ENCODE measurements at regions not wholly inside any gene's neighbourhood (a gene's known extent, or its start where the extent isn't known, plus 50 kb on each side); places are given as distances from the start of the nearest gene placed in this dataset.

DNA sequence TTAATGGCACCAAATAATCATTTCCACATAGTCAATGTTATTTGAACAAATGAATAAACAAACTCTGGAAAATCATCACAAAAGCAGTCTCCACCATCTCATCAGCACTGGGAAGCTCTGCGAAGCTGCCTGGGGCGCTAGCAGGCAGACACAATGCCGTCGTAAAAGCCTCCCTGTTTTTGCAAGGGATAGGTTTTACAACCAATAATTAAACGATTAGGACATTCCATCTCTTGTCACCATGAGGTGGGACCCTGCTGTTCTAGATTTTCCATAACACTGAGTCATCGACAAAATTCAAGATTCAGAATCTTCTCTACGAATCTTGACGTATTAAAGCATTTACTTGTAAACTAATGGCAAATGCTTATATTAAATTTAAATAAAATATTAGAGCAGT is 172.8 kb upstream of the AKR1E2 start:
- TF ChIP-seq, protein P1, sequence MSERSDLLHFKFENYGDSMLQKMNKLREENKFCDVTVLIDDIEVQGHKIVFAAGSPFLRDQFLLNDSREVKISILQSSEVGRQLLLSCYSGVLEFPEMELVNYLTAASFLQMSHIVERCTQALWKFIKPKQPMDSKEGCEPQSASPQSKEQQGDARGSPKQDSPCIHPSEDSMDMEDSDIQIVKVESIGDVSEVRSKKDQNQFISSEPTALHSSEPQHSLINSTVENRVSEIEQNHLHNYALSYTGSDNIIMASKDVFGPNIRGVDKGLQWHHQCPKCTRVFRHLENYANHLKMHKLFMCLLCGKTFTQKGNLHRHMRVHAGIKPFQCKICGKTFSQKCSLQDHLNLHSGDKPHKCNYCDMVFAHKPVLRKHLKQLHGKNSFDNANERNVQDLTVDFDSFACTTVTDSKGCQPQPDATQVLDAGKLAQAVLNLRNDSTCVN (tag by site-specific recombination; optimal IDR thresholded peaks at IDR 0.05) = no peak
- no peak; the same call in 1 of the 2 replicates for TF ChIP-seq KLF1 (tag by site-specific recombination; IDR thresholded peaks at IDR 0.05)
